Kidney epithelial cell (primary cell): ENCODE measurements at regions not wholly inside any gene's neighbourhood (a gene's known extent, or its start where the extent isn't known, plus 50 kb on each side); places are given as distances from the start of the nearest gene placed in this dataset.

Experiments
- DNase-seq: peaks from one replicate; pipeline ENCODE4 v3.0.0-alpha.2; 2010; ENCODE audit warnings: low read depth
- H3K27me3 ChIP-seq: 2 replicates; pipeline ENCODE4 v1.6.0; 2011; ENCODE audit warnings: low read length; ENCODE audit not compliant: control insufficient read depth, insufficient read depth
- H3K36me3 ChIP-seq: 2 replicates; pipeline ENCODE4 v1.5.1; 2011; ENCODE audit warnings: low read length; ENCODE audit not compliant: control insufficient read depth, insufficient read depth
- H3K4me3 ChIP-seq: 2 replicates; pipeline ENCODE4 v1.5.1; 2011; ENCODE audit warnings: low read depth, mild to moderate bottlenecking, control low read depth, low read length
- CTCF ChIP-seq: IDR thresholded peaks from 2 replicates; pipeline ENCODE4 v1.5.1; 2011; ENCODE audit warnings: mild to moderate bottlenecking, moderate library complexity, low read length, control low read depth, inconsistent platforms; ENCODE audit not compliant: insufficient read depth, poor library complexity, severe bottlenecking

- Histone ChIP-seq H3K36me3 (no peaks in the 10 kb centered on the region), H3K27me3 (no peaks in the 10 kb centered on the region), H3K4me3 (no peak overlapping the region)
- DNase-seq: no peak
- no peak for TF ChIP-seq CTCF
These were observed 77.0 kb upstream of the ZSWIM6 start for GRCh38 chr5:61254969-61255555.

GRCh38 chr5:61256474-61256873 lies 75.6 kb upstream of the ZSWIM6 start:
- Histone ChIP-seq H3K36me3 (no peaks in the 10 kb centered on the region), H3K27me3 (no peaks in the 10 kb centered on the region), H3K4me3 (no peak overlapping the region)
- DNase-seq: no peak
- TF ChIP-seq CTCF: no peak

DNA sequence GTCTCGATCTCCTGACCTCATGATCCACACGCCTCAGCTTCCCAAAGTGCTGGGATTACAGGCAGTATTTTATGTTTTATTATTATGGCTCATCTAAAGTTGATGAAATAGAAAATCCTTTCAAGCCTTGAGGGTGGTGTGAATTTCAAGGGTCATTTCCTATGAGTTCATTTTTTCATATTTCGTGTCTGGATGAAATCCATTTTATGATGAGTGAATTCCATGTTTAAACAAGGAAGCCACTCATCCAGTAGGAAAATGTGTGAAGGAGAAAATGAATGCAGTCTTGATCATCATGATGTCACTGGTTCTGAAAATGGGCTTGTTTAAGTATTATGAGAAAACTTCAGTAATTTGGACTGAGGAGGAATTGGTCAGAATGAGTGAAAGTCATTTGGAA lies 74.6 kb upstream of the ZSWIM6 start:
- no peak for TF ChIP-seq CTCF
- no peak for DNase-seq
- no peaks in the 10 kb centered on the region for H3K27me3 ChIP-seq
- no peaks in the 10 kb centered on the region for H3K36me3 ChIP-seq
- no peak overlapping the region for H3K4me3 ChIP-seq

DNA sequence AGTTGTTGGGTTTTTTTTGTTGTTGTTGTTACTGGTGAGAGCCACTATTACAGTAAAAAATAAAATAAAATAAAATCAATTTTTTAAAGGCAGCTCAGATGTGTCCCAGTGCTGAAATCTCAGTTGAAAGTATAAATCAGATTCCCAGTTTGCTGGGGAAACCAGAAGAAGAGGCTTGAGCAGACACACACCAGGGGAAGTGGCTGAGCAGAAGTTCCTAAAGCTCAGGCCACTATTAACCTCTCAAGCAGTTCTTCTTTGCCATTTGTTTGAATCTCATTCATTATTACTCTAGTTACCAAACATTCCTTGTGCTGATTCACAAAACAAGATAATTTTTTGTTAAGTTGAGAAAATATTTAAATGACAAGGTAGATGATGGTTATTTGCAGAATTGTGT lies 70.9 kb upstream of the ZSWIM6 start:
- Histone ChIP-seq H3K27me3 (no peaks in the 10 kb centered on the region), H3K4me3 (no peak overlapping the region), H3K36me3 (no peaks in the 10 kb centered on the region)
- DNase-seq: no peak
- no peak for TF ChIP-seq CTCF

GRCh38 chr5:61262080-61262479 lies 70.0 kb upstream of the ZSWIM6 start:
- DNase-seq: no peak
- no peaks in the 10 kb centered on the region for H3K27me3 ChIP-seq
- no peak overlapping the region for H3K4me3 ChIP-seq
- TF ChIP-seq CTCF: no peak
- H3K36me3 ChIP-seq: no peaks in the 10 kb centered on the region

DNA sequence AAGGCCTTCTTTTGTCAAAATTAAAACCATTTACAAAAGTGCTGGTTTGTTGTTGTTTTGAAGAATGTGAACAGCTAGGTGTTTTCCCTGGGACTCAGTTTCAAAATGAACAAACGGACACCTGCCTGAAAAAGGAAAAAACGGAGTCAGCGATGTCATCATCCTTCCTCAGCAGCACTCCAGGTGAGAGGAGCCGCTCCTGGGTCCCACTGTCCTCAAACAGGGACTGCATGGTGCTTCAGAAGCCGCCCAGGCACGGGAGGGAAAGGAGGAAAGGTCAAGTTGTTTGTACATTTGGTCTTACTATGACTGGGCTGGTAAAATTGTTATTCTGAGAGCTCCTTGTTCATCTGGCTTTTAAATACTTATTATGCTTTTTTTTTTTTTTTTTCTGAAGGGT lies 69.0 kb upstream of the ZSWIM6 start:
- TF ChIP-seq CTCF: no peak
- no peaks in the 10 kb centered on the region for H3K36me3 ChIP-seq
- DNase-seq: no peak
- H3K4me3 ChIP-seq: no peak overlapping the region
- no peaks in the 10 kb centered on the region for H3K27me3 ChIP-seq
